Gastrocnemius medialis (tissue), 4 donors: ENCODE measurements at regions not wholly inside any gene's neighbourhood (a gene's known extent, or its start where the extent isn't known, plus 50 kb on each side); places are given as distances from the start of the nearest gene placed in this dataset.

Experiments
- ATAC-seq, 2 donors: fragments of 150-250 bp; one replicate each; pipeline ENCODE4 v1.9.1; 2016
- DNase-seq, 2 donors: peaks; one replicate each; pipeline ENCODE4 v3.0.0-alpha.2; 2019
- H3K27ac ChIP-seq, 4 donors: fragments of 200-600 bp; sonication (generic); 1 replicate in 1 of 4; 2 replicates in 3 of 4; pipeline ENCODE4 v1.5.1; 2016 to 2018; ENCODE audit warnings: mild to moderate bottlenecking in 2 of 4, moderate library complexity in 1 of 4
- H3K27me3 ChIP-seq, 3 donors: fragments of 200-600 bp; sonication (generic) in 2 of 3; 1 replicate in 1 of 3; 2 replicates in 2 of 3; pipeline versions ENCODE4 v1.5.1 to v1.6.0; 2016 to 2019; ENCODE audit warnings: mild to moderate bottlenecking in 1 of 3, moderate library complexity in 1 of 3
- H3K36me3 ChIP-seq, 2 donors: fragments of 200-600 bp; sonication (generic) in 1 of 2; one replicate each; pipeline ENCODE4 v1.5.1; 2017 to 2018
- H3K4me1 ChIP-seq, 2 donors: fragments of 200-600 bp; sonication (generic) in 1 of 2; one replicate each; pipeline ENCODE4 v1.5.1; 2016 to 2017; ENCODE audit warnings: mild to moderate bottlenecking in 2 of 2
- H3K4me3 ChIP-seq, 4 donors: fragments of 200-600 bp; sonication (generic) in 3 of 4; 1 replicate in 1 of 4; 2 replicates in 3 of 4; pipeline ENCODE4 v1.5.1; 2016 to 2019; ENCODE audit warnings: mild to moderate bottlenecking in 2 of 4
- H3K9me3 ChIP-seq, 3 donors: fragments of 200-600 bp; sonication (generic) in 2 of 3; 1 replicate in 1 of 3; 2 replicates in 2 of 3; pipeline ENCODE4 v1.5.1; 2016 to 2019
- CTCF ChIP-seq, 5 experiments: fragments of 450-650 bp in 3 of 5; fragments of 200-600 bp in 2 of 5; sonication (generic) in 2 of 5; IDR thresholded peaks in 4 of 5; conservative IDR thresholded peaks in 1 of 5; 1 replicate in 4 of 5; 2 replicates in 1 of 5; pipeline ENCODE4 v1.5.1; 2016 to 2019; ENCODE audit warnings: antibody characterized with exemption in 5 of 5, mild to moderate bottlenecking in 3 of 5, moderate library complexity in 3 of 5
- POLR2A ChIP-seq, 2 donors: fragments of 450-650 bp; IDR thresholded peaks; one replicate each; pipeline ENCODE4 v1.6.1; 2017; ENCODE audit warnings: antibody characterized with exemption in 2 of 2, mild to moderate bottlenecking in 2 of 2, moderate library complexity in 2 of 2
- in situ Hi-C, 4 donors: fragments of 200-750 bp; cut with MboI; loops; one replicate each; pipeline versions ENCODE4 v1.15.0 to v1.8.0; 2017; ENCODE audit warnings: low sequenced_read_pairs in 4 of 4
- intact Hi-C: fragments of 100-400 bp; cut with DNase I; formaldehyde crosslinking; loops from one replicate; pipeline ENCODE4 v1.15.1; 2023; ENCODE audit warnings: low total_unique reads

- H3K36me3 ChIP-seq, result no peaks in the 10 kb centered on the region
- TF ChIP-seq POLR2A (IDR thresholded peaks at IDR 0.05), result no peak
- no peak for TF ChIP-seq CTCF (IDR thresholded peaks at IDR 0.05 in 4 of 5, conservative IDR thresholded peaks at IDR 0.05 in 1 of 5)
Observed at GRCh38 chr3:67713764-67714469, 59.5 kb upstream of the SUCLG2 start.

DNA sequence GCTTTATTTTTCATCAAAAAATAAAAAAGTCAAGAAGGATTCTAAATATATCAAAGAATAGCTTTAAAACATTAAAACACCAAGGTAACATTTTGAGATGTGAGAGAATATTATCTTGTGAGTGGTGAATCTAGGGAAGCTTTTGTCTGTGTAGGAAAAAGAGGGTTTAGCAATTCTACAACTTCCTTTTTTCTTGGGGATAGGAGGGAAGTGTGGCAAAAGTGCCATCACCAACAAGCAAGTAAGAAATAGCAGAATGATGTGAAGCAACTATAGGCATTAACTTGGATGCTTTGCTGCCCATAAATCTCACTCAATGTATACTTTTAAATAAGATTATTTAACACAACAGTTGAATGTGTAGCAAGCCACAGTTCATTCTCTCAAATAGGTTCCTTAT is 57.8 kb upstream of the SUCLG2 start:
- no peaks in the 10 kb centered on the region for H3K36me3 ChIP-seq
- ATAC-seq (no peak), DNase-seq (no peak)
- no peak overlapping the region for H3K27ac ChIP-seq
- no peaks in the 10 kb centered on the region for H3K4me1 ChIP-seq
- intact Hi-C loops (no loop called here), in situ Hi-C loops (no loop called here)
- no peaks in the 10 kb centered on the region for H3K27me3 ChIP-seq
- no peak overlapping the region for H3K4me3 ChIP-seq
- TF ChIP-seq CTCF (IDR thresholded peaks at IDR 0.05 in 4 of 5, conservative IDR thresholded peaks at IDR 0.05 in 1 of 5), result no peak
- TF ChIP-seq POLR2A (IDR thresholded peaks at IDR 0.05), result no peak
- H3K9me3 ChIP-seq, result no peaks in the 10 kb centered on the region

More at GRCh38 chr3:67713764-67714469, 59.5 kb upstream of the SUCLG2 start:
- in situ Hi-C loops (no loop called here), intact Hi-C loops (no loop called here)
- Histone ChIP-seq H3K4me1 (no peaks in the 10 kb centered on the region), H3K9me3 (no peaks in the 10 kb centered on the region), H3K27me3 (no peaks in the 10 kb centered on the region), H3K27ac (no peak overlapping the region), H3K4me3 (no peak overlapping the region)
- DNase-seq (no peak), ATAC-seq (no peak)

DNA sequence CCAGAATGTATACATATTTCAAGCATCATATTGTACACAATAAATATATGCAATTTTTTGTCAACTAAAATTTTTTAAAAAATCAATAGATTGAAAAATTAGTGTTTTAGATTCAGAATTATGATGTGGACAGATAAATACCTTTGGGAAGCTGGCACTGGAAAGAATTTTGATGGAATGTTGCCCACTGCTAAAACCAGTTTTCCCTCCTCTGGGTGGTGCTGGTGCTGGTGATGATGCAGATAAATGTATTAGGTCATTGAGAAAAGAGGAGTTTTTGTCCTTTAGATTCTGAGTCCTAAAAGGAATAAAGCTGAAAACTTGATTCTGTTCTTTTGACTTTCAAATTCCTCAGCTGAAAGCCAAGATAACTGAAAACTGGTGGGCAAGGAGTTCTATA is 56.0 kb upstream of the SUCLG2 start:
- no peak for ATAC-seq
- intact Hi-C loops, result no loop called here
- in situ Hi-C loops, result no loop called here

DNA sequence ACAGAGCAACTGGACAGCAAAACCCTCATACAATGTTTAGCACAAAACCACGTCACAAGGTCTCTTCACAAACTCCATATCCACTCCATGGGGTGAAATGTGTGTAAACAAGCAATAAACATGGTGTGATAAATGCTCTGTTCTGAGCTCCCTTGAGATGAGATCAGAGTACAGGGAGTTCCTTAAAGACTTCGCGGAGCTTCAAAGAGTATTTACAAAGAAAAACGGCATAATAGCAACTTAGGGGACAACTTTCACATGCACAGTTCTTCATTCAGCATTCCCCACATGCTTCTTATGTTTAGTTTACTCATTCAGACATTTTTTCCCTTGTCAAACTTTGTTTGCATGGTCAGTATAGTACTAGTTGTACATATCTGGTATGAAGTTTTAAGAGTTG is 52.5 kb upstream of the SUCLG2 start:
- Histone ChIP-seq H3K4me1 (no peaks in the 10 kb centered on the region), H3K36me3 (no peaks in the 10 kb centered on the region), H3K4me3 (no peak overlapping the region), H3K9me3 (no peaks in the 10 kb centered on the region), H3K27ac (no peak overlapping the region), H3K27me3 (no peaks in the 10 kb centered on the region)
- no peak for TF ChIP-seq POLR2A (IDR thresholded peaks at IDR 0.05)
- no peak for TF ChIP-seq CTCF (IDR thresholded peaks at IDR 0.05 in 4 of 5, conservative IDR thresholded peaks at IDR 0.05 in 1 of 5)
- in situ Hi-C loops, result no loop called here
- intact Hi-C loops, result no loop called here
- DNase-seq, result no peak
- no peak for ATAC-seq

More for the DNA sequence above, 56.0 kb upstream of the SUCLG2 start:
- H3K36me3 ChIP-seq, result no peaks in the 10 kb centered on the region
- no peaks in the 10 kb centered on the region for H3K27me3 ChIP-seq
- H3K9me3 ChIP-seq, result no peaks in the 10 kb centered on the region
- H3K27ac ChIP-seq, result no peak overlapping the region
- no peak overlapping the region for H3K4me3 ChIP-seq
- H3K4me1 ChIP-seq, result no peaks in the 10 kb centered on the region
- TF ChIP-seq POLR2A (IDR thresholded peaks at IDR 0.05), result no peak
- no peak for DNase-seq

DNA sequence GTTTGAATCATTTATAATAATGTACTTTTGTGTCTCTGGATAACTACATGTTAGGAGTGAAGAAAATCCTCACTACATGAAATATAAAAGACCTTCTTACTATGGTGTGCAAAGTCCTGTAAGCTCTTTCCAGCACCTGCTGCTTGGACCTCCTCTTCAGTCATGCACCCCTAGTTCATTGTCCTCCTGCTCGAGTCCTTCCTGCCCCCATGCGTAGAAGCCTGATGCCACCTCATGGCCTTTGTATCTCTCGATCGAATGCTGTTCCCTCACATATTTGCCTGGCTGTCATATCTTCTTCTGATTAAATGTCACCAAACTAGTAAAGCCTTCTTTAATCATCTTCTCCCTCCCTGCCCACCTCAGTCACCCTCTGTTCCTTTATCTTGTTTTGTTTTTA is 49.9 kb upstream of the SUCLG2 start:
- Histone ChIP-seq H3K27ac (no peak overlapping the region), H3K4me3 (no peak overlapping the region), H3K4me1 (no peaks in the 10 kb centered on the region), H3K27me3 (no peaks in the 10 kb centered on the region), H3K36me3 (no peaks in the 10 kb centered on the region), H3K9me3 (no peaks in the 10 kb centered on the region)
- TF ChIP-seq CTCF (IDR thresholded peaks at IDR 0.05 in 4 of 5, conservative IDR thresholded peaks at IDR 0.05 in 1 of 5), result no peak
- no peak for TF ChIP-seq POLR2A (IDR thresholded peaks at IDR 0.05)
- ATAC-seq (no peak), DNase-seq (no peak)
- in situ Hi-C loops, result no loop called here
- intact Hi-C loops, result no loop called here
